GM18870 (cell line): ENCODE measurements at regions not wholly inside any gene's neighbourhood (a gene's known extent, or its start where the extent isn't known, plus 50 kb on each side); places are given as distances from the start of the nearest gene placed in this dataset.

Source experiments
- ATAC-seq: cut with Tn5 transposase; IDR thresholded peaks from one replicate; pipeline ENCODE4 v1.9.1; 2021; ENCODE audit warnings: moderate library complexity; ENCODE audit not compliant: unreplicated experiment

- no peak for ATAC-seq
Observed at GRCh38 chr5:68555907-68556681, 340.5 kb downstream of the PIK3R1 start.

GRCh38 chr5:68557162-68557936 lies 341.8 kb downstream of the PIK3R1 start:
- ATAC-seq: no peak

DNA sequence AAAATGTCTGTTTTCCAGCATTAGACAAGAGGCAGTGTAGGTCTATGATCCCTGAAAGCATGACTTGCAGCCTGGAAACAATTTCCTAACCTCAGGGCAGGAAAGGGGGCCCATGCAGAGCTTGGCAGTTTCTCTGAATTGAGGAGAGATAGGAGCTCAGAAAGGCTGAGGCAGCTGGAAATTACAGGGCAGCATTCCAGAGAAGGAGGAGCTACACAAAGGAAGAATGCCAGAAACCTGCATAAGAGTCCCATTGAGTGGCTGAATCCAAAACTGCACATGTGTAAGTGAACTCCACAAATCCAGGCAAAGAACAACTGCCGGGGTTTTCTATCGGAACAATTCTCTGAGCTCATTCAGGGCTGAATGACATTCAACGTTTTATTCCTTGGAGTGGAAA lies 346.8 kb downstream of the PIK3R1 start:
- ATAC-seq: no peak

DNA sequence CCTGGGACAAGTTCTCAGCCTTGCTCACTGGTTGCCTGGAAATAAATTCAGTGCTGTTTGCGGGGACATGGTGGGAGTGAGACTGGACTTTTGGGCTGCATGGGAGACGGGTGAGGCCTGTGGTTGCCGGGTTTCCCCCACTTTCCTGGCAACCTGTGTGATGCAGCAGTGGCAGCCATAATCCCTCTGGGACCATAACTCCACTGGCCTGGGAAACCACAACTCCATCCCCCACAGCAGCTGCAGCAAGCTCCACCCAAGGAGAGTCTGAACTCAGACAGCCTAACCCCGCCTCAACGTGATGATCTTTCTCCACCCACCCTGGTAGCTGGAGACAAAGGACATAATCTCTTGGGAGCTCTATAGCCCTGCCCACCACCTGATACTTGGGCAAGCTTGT lies 349.9 kb downstream of the PIK3R1 start:
- no peak for ATAC-seq

DNA sequence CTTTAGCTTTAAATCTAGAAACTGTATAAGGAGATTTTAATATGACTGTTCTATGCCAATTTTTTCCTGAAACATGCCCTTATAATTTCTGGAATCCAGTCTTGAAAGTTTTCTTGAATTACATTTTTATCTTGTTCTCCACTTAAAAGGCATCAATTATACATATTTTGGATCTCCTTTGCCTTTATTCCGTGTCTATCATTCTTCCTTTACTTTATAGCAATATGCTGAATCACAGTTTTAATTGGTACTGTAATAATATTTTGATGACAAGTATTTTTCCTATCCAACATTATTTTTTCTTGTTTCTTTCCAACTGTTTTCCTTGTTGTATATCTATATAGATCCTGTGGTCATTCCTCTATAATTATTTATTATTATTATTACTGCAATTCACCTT lies 361.2 kb downstream of the PIK3R1 start:
- no peak for ATAC-seq

DNA sequence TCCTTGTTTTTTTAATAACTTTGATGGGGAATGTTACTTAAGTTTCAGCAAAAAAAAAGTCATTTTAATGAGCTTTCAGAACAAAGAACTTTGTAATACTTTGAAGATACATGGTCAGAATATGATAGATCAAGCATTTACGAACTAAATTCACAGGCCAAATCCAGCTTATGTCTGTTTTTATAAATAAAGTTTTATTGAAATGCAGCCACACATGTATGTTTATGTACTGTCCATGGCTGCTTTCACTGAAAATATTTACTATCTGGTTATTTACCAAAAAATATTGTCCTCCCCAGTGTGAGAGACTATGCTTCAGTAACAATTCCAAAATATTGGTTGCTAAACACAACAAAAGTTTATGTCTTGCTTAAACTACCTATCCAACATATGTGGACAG lies 366.7 kb downstream of the PIK3R1 start:
- ATAC-seq: no peak

GRCh38 chr5:68587171-68587570 lies 371.6 kb downstream of the PIK3R1 start:
- no peak for ATAC-seq

GRCh38 chr5:68591850-68592249 lies 376.3 kb downstream of the PIK3R1 start:
- ATAC-seq: no peak

GRCh38 chr5:68592351-68592750 lies 376.8 kb downstream of the PIK3R1 start:
- no peak for ATAC-seq

DNA sequence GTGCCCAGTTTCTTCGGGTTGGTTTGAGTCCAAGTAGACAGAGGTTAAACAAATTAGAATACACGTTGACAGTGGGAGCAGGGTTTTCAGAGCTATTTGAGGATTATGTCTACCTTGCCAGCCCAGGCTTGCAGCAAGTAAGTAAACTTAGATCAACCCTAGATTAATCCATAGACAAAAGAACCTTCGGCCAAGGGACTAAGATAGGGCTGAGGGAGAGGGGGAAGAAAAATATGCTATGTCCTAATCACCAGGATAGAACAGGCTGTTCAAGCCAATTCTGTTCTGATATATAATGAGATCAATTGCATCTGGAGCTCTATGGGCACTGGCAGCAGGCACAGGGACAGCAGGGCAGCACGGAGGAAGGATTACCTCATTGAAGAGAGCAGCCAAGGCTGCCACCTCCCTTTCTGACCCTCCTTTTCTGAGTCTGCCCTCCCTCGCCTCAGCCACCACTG lies 377.7 kb downstream of the PIK3R1 start:
- ATAC-seq: no peak

- ATAC-seq: no peak
Observed at GRCh38 chr5:68612972-68613371, 397.4 kb downstream of the PIK3R1 start.

DNA sequence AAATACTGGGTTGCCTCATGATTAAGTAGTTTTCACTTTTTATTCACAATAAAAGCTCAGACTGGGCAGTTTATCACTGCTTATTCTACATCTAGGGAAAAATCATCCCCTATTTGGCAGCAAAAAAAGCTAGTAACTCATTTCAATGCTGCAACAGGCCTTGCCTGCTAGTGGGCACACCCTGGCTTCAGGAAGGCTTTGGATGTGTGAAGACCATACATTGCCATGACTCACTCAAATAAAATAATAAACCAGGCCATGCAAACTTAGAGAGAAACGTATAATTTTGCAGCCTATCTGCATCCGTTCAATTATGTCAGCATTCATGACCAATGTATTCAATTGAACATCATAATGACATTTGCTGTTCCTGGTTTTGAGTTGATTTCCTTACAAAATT lies 402.9 kb downstream of the PIK3R1 start:
- ATAC-seq: no peak

- no peak for ATAC-seq
Observed at GRCh38 chr5:68627001-68627400, 411.4 kb downstream of the PIK3R1 start.

- ATAC-seq: no peak
Observed at GRCh38 chr5:68628082-68628814, 412.7 kb downstream of the PIK3R1 start.

DNA sequence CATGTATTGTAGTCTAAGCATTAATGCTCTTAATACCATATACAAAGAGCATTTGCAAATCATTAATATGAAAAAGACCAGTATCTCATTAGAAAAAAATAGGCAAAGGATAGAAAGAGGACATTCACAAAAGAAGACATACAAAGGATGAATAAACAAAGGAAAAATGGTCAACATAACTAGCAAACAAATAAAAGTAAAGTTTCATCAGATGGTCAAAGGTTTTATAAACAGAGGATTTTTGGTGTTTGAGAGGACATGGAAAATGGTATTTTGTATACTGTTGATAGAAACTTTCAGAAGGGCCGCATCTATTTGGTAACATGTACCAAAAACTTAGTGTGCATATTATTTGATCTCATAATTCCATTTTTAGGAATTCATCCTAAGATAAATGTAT lies 414.8 kb downstream of the PIK3R1 start:
- no peak for ATAC-seq

GRCh38 chr5:68631884-68632283 lies 416.3 kb downstream of the PIK3R1 start:
- no peak for ATAC-seq

DNA sequence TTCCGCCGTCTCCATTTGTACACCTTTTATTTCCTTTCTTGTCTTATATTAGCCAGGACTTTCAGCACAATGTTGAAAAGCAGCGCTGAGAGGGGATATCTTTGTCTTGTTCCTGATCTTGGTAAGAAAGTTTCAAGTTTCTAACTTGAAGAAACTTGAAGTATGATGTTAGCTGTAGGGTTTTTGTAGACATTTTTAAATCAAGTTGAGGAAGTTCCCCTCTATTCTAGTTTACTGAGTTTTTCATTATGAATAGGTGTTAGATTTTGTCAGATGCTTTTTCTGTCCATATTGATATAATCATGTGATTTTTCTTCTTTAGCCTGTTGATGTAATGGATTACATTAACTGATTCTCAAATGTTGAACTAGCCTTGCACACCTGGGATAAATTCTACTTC lies 425.7 kb downstream of the PIK3R1 start:
- no peak for ATAC-seq

DNA sequence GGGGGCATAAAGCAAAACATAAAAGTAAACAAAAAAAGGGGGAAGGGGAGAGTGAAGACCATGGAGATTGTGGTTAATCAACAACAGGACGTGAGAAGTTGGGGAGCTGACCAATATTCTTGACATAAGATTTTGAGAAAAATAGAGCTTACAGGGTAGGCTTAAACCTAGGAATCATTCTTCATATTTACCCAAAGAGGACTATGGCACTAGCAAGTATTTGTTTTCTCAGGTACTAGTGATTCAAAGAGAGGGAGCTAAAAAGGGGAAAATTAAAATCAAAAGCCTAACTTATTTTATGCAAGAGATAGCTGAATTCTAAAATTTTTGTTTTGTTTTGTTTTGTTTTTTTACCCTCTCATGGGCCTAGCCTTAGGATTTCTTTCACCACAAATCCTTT lies 427.5 kb downstream of the PIK3R1 start:
- ATAC-seq: no peak

- peak; percentile 95 for ATAC-seq
Observed at GRCh38 chr5:68644971-68645370, 429.4 kb downstream of the PIK3R1 start.

DNA sequence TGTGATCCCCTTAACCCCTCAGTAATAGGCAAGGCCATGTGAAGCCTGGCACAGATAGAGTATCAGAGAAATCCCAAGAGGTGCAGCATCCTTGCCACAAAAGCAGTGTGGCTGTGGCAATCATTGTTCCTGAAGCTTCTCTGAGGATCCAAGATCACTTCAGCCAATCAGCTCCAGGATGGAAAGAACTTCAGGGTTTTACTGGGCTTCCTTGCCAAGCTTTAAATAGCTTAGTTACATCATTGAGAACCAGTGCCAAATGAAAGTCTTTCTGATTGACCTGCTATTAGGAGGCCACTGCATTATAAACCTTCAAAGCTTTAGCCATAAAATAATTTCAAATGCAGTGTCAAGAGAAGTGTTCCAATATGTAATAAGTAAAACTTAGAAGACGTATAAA lies 430.6 kb downstream of the PIK3R1 start:
- no peak for ATAC-seq

- no peak for ATAC-seq
Observed at GRCh38 chr5:68647743-68648142, 432.2 kb downstream of the PIK3R1 start.
